HuH-7.5 (cell line): ENCODE measurements at regions not wholly inside any gene's neighbourhood (a gene's known extent, or its start where the extent isn't known, plus 50 kb on each side); places are given as distances from the start of the nearest gene placed in this dataset.

Source experiments
- DNase-seq: peaks from one replicate; pipeline ENCODE4 v3.0.0; 2011; ENCODE audit warnings: low spot score

DNA sequence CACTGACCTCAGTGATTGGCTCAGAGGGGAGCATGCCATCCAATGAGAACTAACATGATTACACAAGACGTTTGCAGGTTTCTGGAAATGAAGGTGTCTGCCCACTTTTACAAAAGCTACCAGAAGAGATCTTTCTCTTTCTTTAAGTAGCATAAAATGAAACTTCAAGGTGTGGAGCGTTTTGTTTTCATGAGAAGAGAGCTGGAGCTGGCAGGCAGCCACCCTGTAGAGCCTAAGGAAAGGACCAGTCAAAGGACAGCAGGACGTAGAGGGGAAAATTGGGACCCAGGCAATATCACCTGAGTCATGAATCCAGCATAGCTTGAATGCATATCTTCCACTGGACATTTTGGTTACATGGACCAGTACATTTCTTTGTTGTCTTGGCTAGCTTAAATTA is 331.0 kb downstream of the EPHA4 start:
- no peak for DNase-seq

DNA sequence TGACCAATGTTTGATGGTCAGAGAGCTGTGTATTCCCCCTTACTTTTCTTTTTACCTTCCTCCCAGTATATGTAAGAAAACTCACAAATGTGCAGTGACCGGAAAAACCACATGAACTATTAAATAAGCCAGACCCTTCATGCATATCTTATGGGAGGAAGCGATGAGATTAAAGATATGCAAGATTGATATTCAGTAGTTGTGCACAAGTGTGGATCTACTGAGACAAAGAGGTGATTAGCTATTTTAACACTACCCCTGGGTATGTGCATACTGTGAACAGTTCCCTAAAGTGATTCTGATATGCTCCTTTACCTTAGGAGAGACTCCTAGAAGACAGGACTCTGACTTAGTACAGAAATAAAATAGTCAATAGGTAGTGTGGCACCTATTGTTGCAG is 328.3 kb downstream of the EPHA4 start:
- DNase-seq, result no peak

DNA sequence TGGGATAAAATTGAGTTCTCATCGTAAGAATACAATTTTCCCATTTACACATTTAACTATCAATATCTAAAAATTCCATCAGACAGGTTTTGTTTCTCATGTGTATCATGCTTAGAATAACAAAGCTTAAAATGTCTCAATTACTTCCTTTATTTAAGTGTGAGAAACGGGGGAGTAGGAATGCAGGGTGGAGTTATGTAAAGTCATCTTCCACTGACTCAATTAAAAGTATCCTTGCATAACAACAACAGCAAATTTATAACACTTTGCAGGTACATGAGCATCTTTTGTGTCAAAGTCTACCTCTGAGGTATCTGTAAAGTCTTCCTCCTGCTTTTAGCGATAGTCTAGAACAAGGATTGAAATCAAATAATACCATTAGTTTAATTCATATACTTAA is 327.1 kb downstream of the EPHA4 start:
- DNase-seq, result no peak

- no peak for DNase-seq
These were observed 326.3 kb downstream of the EPHA4 start for GRCh38 chr2:221245772-221246171.

GRCh38 chr2:221254299-221254698 is 317.8 kb downstream of the EPHA4 start:
- DNase-seq, result no peak

DNA sequence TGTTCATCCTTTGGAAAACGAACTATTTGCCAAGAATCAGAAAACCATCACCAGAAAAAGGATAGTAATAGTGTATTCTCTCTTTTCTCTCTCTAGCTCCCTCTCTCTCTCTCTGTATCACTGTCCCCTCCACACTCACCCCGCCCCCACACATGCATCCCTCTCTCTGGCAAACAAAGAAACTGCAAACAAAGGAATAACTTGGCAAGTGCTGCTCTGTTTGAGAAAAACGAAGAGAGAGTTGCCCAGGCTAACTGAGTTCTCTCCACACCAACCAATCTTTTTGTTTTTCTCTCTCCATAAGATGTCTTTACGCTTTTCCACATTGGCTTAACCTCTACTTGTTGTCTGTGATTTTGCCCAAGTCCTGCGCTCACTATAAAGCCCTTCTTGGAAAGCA is 316.2 kb downstream of the EPHA4 start:
- DNase-seq, result no peak

DNA sequence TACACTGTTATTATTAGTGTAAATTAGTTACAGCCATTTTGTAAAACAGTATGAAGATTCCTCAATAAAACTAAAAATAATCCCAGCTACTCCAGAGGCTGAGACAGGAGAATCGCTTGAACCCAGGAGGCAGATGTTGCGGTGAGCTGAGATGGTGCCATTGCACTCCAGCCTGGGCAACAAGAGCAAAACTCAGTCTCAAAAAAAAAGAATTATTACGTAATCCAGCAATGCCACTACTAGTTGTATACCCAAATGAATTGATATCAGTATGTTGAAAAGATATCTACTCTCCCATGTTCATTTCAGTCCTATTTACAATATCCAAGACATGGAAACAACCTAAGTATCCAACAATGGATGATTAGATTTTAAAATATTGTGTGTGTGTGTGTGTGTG is 313.6 kb downstream of the EPHA4 start:
- DNase-seq, result no peak

DNA sequence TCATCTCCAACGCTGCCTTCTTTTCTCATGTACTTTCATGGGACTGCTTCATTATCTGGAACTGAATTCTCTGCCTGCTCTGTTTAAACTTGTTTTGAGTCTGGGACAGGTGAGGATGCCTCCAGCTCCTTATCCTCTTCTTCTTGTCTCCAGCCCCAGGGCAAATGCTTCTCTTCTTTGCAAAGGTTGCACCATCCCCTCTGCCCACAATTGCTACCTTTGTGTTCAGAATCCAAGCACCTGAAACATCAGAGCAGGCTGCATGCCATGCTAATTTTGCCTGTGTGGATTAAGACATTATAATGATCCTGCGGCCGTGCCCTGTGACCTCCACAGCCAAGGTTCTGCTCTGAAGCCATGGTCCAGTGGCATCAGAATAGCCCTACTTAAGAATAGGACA is 309.5 kb downstream of the EPHA4 start:
- no peak for DNase-seq

DNA sequence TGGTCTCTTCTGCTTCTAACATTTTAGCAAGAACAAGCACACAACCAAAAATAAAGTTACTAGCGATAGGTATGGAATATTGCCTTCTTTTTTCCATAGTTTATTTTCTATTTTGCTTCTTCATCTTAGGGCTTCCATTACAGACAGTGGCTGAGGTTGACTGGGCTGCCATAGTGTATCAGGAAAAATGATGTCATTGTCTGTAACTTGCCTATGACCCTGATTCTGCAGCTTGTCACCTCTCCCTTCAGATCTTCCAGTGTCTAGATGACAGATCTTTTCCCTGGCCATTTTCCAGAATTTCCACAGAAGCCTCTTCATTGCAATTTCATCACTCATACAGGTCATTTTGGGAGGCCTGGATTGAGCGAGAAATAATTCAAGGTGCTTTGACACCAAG is 308.5 kb downstream of the EPHA4 start:
- DNase-seq, result no peak

DNA sequence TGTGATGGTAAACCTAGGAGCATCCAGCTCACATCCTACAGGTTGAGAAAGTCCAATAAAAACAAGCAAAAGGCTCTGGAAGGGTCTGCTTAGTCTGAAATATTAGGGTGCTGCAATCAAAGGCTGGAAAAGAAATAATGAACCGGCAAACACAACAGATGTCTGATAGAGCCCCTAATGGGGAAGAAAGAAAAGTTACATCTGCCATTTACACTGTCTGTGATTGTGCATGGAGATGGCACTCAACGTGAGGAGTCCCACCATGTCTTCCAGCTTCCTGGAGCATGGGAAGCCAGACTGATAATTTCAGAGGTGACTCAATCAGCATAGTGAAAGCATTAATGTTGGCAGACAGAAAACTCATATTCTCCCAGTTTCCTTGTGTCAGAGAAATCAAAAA is 307.8 kb downstream of the EPHA4 start:
- no peak for DNase-seq

DNA sequence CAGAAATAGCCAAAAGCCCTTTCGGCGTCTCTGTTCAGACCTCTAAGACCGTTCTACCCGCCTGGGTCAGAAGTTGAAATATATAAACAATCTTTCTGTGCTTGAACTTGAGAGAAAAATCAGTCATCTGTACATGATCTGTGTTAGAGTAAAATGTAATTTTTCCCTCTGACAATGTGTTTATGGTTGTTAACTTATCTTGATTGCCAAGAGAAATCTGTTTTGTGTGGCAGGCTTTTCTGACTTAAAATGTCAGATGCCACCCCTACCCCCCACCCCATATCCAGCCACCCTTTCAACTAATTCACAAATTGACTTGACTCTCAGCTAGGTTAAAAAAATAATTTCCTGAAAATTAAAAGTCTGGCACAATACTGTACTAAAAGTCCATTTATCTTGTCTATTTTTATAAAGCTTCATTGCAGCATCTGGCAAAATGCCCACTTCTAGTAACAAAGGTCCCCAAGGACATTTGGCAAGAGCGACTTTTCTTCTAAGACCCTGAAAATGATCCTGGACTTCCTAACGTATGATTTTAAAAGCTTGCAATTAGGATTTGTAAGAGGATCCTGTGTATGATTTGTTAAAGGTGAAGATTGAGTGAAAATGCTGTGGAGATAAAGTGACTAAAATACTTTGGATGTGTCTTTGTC is 304.2 kb downstream of the EPHA4 start:
- DNase-seq, result no peak

- DNase-seq, result no peak
These were observed 303.5 kb downstream of the EPHA4 start for GRCh38 chr2:221268631-221269030.

- DNase-seq, result no peak
These were observed 301.3 kb downstream of the EPHA4 start for GRCh38 chr2:221270806-221271205.

DNA sequence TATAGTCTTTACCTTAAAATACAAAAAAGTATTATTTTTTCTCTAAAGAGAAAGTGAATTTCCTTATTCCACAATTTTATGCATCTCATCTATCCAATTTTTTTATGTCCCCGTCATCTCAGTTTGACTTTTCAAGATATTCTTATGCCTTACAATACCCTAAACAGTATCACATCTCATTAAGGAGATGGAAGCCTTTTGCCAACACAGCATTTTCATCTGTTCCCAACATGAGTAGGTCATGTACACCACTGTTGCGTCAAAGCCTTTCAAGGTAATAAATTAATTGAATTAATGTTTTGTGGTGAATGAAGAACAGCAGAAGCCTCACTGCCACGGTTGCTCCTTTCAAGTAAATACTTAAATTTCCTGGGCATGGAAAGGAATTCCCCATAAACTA is 299.4 kb downstream of the EPHA4 start:
- DNase-seq, result no peak

GRCh38 chr2:221276033-221276432 is 296.1 kb downstream of the EPHA4 start:
- DNase-seq, result no peak

- no peak for DNase-seq
These were observed 295.5 kb downstream of the EPHA4 start for GRCh38 chr2:221276601-221277000.

DNA sequence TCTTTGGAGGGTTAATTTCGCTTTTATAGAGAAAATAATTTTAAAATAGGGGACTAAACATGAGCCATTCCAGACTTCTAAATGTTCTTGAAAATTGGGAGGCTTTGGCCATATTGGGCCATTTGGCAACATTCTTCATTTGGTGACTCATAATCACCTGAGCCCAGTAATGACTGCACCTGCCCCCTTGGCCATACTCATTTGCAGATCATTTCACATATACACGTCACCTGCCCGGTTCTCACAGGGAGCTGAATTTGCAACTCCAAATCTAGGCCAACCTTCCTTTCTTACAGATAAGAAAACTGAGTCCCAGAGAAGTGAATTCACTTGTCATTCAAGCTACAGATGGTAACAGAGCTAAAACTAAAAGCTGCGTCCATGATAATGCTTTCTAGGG is 289.7 kb downstream of the EPHA4 start:
- no peak for DNase-seq

GRCh38 chr2:221283896-221284545 is 288.1 kb downstream of the EPHA4 start:
- DNase-seq, result no peak

- no peak for DNase-seq
These were observed 287.0 kb downstream of the EPHA4 start for GRCh38 chr2:221285148-221285547.

- no peak for DNase-seq
These were observed 285.7 kb downstream of the EPHA4 start for GRCh38 chr2:221286406-221286805.

GRCh38 chr2:221289389-221289788 is 282.7 kb downstream of the EPHA4 start:
- DNase-seq, result no peak

DNA sequence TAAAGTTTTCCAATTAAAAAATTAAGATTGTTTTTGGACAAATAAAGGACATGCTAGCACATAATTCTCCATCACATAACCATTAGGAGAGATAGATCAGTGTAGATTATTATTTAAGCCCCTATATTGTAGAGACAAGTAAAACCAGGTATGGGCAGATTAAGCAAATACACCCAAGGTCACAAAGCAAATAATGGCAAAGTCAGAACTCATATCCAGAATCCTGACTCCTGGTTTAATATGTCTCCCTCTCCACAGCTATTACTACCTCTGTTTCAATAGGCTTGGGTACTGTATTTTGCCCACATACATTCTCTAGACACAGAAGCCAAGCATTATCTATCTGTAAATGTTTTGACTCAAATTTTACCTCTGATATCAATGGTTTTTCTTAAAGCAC is 282.3 kb downstream of the EPHA4 start:
- no peak for DNase-seq

DNA sequence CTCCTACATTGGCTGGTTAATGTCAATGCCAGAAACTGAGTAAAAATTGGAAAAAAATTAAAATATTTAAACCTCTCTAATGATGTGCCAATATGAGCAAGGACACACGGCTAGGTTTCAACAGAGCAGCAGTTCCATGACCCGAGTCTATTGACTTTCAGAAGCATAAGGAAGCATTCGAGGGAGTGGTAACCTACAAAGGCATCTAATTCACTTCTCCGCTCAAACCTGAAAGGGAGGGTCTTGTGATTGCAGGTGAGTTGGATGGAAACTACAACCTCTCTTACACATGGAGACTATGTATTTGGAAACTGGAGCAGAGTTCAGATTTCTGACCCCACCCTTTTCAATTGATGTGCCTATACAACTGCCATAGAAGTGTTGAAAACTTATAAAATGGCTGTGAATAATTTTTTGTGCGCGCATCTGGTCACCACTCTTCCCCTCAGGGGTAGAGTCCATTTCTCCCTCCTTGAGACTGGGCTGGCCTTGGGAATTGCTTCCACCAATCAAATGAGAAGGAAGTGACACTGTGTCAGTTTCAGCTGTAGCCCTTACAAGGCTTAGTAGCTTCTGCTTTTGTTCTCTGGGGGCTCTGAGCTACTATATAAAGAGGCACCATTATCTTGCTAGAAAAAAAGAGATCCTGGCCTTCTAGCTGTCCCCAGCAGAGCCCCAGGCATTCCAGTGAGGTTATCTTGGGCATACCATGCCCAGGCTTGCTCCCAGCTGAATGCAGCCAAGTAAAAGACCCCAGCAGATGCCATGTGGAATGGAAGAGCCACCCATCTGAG is 278.0 kb downstream of the EPHA4 start:
- no peak for DNase-seq
